ENCODE measurements at regions not wholly inside any gene's neighbourhood (a gene's known extent, or its start where the extent isn't known, plus 50 kb on each side); places are given as distances from the start of the nearest gene placed in this dataset.

- TF ChIP-seq ZNF318 (IDR thresholded peaks at IDR 0.05; ENCODE audit: borderline replicate concordance in 1 of 2, low read depth in 1 of 2) (no peak), CBFB (CRISPR knock-in tag; IDR thresholded peaks at IDR 0.05) (peak; percentile 62; the same call in 1 of the 2 replicates), E4F1 (CRISPR knock-in tag; IDR thresholded peaks at IDR 0.05; ENCODE audit: borderline replicate concordance) (no peak), ATF4 (CRISPR knock-in tag; IDR thresholded peaks at IDR 0.05) (0 out of 2 replicates have a peak, but pooled peaks have one; percentile 26), PHF20 (IDR thresholded peaks at IDR 0.05; ENCODE audit: partially characterized antibody) (no peak), RAD21 (CRISPR knock-in tag; conservative IDR thresholded peaks at IDR 0.05 in 1 of 2, IDR thresholded peaks at IDR 0.05 in 1 of 2) (0 out of 4 replicates have a peak, but pooled peaks of 1 of the 2 experiments have one; percentile 7), HSF4 (CRISPR knock-in tag; IDR thresholded peaks at IDR 0.05; ENCODE audit: borderline replicate concordance) (no peak), GTF2B (IDR thresholded peaks at IDR 0.05; ENCODE audit: extremely low read depth, insufficient read length) (no peak), HMGN3 (IDR thresholded peaks at IDR 0.05; ENCODE audit: borderline replicate concordance, extremely low read depth, insufficient read length, low read depth, low read length) (no peak), RNF2 (IDR thresholded peaks at IDR 0.05) (peak; percentile 58; the same call in 1 of the 2 replicates), SOX6 (IDR thresholded peaks at IDR 0.05) (peak; percentile 68; the same call in 1 of the 2 replicates), CBFA2T3 (IDR thresholded peaks at IDR 0.05) (peak; percentile 55), SMAD4 (CRISPR knock-in tag; conservative IDR thresholded peaks at IDR 0.05) (no peak)
Measured at GRCh38 chr2:47984041-47984440, 77.7 kb upstream of the FBXO11 start (continued).

All from K562 (cell line).